ENCODE measurements at regions not wholly inside any gene's neighbourhood (a gene's known extent, or its start where the extent isn't known, plus 50 kb on each side); places are given as distances from the start of the nearest gene placed in this dataset.

GRCh38 chr3:71859123-71859519 is 74.2 kb upstream of the PROK2 start:
- peak; percentile 74 for TF ChIP-seq CTCF (IDR thresholded peaks at IDR 0.05)
- TF ChIP-seq EZH2phosphoT487 (IDR thresholded peaks at IDR 0.05) = no peak
- no peak for TF ChIP-seq EZH2 (IDR thresholded peaks at IDR 0.05)
